HUES48 (cell line): ENCODE measurements at regions not wholly inside any gene's neighbourhood (a gene's known extent, or its start where the extent isn't known, plus 50 kb on each side); places are given as distances from the start of the nearest gene placed in this dataset.
"Not testable (repeated sequence)": the region's sequence is repeated elsewhere in the genome, so short reads cannot be mapped to it uniquely, and the experiment has no call there.

Source experiments
- H3K27ac ChIP-seq: one replicate; pipeline ENCODE4 v1.7.0; 2013; ENCODE audit warnings: low read depth, low read length, inconsistent platforms
- H3K27me3 ChIP-seq: 2 replicates; pipeline ENCODE4 v1.6.1; 2013; ENCODE audit warnings: mild to moderate bottlenecking, low read length; ENCODE audit not compliant: control insufficient read depth, insufficient read depth
- H3K36me3 ChIP-seq: 2 replicates; pipeline ENCODE4 v1.6.1; 2013; ENCODE audit warnings: low read length; ENCODE audit not compliant: control insufficient read depth, insufficient read depth
- H3K4me1 ChIP-seq: 2 replicates; pipeline ENCODE4 v1.6.1; 2013; ENCODE audit warnings: mild to moderate bottlenecking, low read length; ENCODE audit not compliant: control insufficient read depth, insufficient read depth
- H3K4me3 ChIP-seq: 2 replicates; pipeline ENCODE4 v1.5.1; 2013; ENCODE audit warnings: mild to moderate bottlenecking, low read depth, low read length
- H3K9ac ChIP-seq: 2 replicates; pipeline ENCODE4 v1.6.1; 2013; ENCODE audit warnings: mild to moderate bottlenecking, low read depth, low read length, moderate library complexity
- H3K9me3 ChIP-seq: 2 replicates; pipeline ENCODE4 v1.6.1; 2013; ENCODE audit warnings: low read length; ENCODE audit not compliant: control insufficient read depth, insufficient read depth

GRCh38 chr10:44577533-44577932, 192.6 kb upstream of the CXCL12 start:
- Histone ChIP-seq H3K9ac (no peak overlapping the region), H3K27ac (no peak overlapping the region), H3K36me3 (no peaks in the 10 kb centered on the region), H3K4me3 (no peak overlapping the region), H3K27me3 (no peaks in the 10 kb centered on the region), H3K4me1 (no peaks in the 10 kb centered on the region), H3K9me3 (no peaks in the 10 kb centered on the region)

DNA sequence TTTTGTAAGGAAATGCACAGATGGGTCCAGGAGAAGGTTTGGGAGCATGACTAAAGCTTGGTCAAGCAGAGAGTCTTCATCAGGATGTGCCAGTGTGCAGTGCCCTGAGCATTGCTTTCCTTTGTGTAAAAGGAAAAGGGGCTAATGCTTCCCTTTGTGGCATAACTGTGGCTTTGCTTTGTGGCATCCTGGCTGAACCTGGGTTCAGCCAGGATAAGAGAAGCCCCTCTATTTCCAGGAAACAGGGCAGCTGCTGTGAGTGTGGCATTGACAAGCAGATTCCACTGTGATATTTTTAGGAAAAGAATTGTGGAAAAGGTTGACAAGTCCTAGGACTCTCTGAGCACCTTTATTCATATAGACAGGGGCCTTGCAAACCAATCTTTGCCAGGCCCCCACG, 193.4 kb upstream of the CXCL12 start:
- H3K9me3 ChIP-seq, result no peaks in the 10 kb centered on the region
- no peak overlapping the region for H3K27ac ChIP-seq
- no peaks in the 10 kb centered on the region for H3K27me3 ChIP-seq
- H3K36me3 ChIP-seq, result no peaks in the 10 kb centered on the region
- H3K4me1 ChIP-seq, result no peaks in the 10 kb centered on the region
- no peak overlapping the region for H3K9ac ChIP-seq
- H3K4me3 ChIP-seq, result no peak overlapping the region

- not testable (repeated sequence) for H3K9me3 ChIP-seq, H3K9ac ChIP-seq, H3K27ac ChIP-seq, H3K4me1 ChIP-seq, H3K27me3 ChIP-seq, H3K4me3 ChIP-seq, H3K36me3 ChIP-seq
These were observed 194.1 kb upstream of the CXCL12 start for GRCh38 chr10:44578963-44579362.

DNA sequence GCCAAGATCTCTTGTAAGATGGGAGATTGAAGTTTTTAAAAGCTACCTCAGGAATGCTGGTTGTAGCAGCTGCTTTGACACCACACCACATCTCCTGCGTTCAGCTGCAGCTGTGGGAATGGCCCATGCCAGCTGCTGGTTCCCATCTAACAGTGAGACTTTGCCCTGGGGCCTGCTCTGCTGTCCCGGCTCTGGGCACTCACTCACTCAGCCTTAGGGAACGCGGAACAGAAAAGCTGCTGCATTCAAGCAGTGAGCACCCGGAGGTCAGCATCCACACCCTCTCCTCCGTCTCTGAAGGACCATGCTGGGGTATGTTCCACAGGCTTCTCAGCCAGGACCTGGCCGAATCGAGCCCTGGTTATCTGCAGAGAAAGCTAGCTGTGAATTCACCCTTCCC, 197.1 kb upstream of the CXCL12 start:
- H3K27ac ChIP-seq, result no peak overlapping the region
- H3K36me3 ChIP-seq, result no peaks in the 10 kb centered on the region
- H3K9ac ChIP-seq, result no peak overlapping the region
- no peaks in the 10 kb centered on the region for H3K27me3 ChIP-seq
- no peaks in the 10 kb centered on the region for H3K9me3 ChIP-seq
- H3K4me1 ChIP-seq, result no peaks in the 10 kb centered on the region
- no peak overlapping the region for H3K4me3 ChIP-seq

GRCh38 chr10:44587488-44588318, 202.8 kb upstream of the CXCL12 start:
- no peaks in the 10 kb centered on the region for H3K27me3 ChIP-seq
- H3K4me1 ChIP-seq, result no peaks in the 10 kb centered on the region
- no peak overlapping the region for H3K27ac ChIP-seq
- H3K9me3 ChIP-seq, result no peaks in the 10 kb centered on the region
- H3K4me3 ChIP-seq, result no peak overlapping the region
- no peak overlapping the region for H3K9ac ChIP-seq
- no peaks in the 10 kb centered on the region for H3K36me3 ChIP-seq

DNA sequence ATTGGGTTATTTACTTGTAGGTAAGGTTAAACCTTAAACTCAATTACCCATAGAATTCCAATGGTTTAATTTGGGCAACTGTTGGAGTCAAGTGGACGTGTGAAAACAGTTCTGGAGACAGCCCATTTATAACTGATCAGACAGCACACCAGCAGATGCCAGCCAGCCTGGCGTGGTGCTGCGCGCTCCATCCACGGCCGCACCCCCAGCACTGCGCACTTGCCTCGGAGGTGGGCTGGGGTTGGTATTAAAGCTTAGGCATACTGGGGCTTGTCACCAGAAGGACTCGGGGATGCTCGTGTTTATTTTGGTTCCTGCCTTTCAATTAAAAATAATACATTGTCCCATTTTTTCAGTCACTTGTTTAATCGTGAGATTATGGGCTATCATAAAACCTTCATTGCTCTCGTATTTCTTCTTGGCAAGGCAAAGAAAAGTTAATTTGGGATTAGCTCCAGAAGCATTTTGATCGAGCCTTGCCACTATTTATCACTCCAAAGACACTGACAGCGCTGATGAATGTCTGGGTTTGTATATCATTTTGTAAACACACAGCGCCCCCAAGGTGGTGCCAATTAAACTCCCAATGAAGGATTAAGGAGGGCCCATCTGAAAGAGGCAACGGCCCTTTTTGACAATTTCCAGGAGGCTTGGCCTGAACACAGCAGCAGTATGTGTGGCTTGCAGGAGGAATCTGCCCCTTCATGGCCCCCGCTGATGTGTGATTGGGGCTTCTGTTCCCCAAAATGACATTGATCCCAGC, 204.5 kb upstream of the CXCL12 start:
- H3K4me3 ChIP-seq, result no peak overlapping the region
- no peak overlapping the region for H3K27ac ChIP-seq
- H3K36me3 ChIP-seq, result no peaks in the 10 kb centered on the region
- no peaks in the 10 kb centered on the region for H3K27me3 ChIP-seq
- H3K9me3 ChIP-seq, result no peaks in the 10 kb centered on the region
- no peaks in the 10 kb centered on the region for H3K4me1 ChIP-seq
- H3K9ac ChIP-seq, result no peak overlapping the region

- H3K36me3 ChIP-seq, result no peaks in the 10 kb centered on the region
- H3K9ac ChIP-seq, result no peak overlapping the region
- H3K4me3 ChIP-seq, result no peak overlapping the region
- H3K4me1 ChIP-seq, result no peaks in the 10 kb centered on the region
- no peak overlapping the region for H3K27ac ChIP-seq
- no peaks in the 10 kb centered on the region for H3K9me3 ChIP-seq
- H3K27me3 ChIP-seq, result no peaks in the 10 kb centered on the region
These were observed 205.1 kb upstream of the CXCL12 start for GRCh38 chr10:44589944-44590449.

DNA sequence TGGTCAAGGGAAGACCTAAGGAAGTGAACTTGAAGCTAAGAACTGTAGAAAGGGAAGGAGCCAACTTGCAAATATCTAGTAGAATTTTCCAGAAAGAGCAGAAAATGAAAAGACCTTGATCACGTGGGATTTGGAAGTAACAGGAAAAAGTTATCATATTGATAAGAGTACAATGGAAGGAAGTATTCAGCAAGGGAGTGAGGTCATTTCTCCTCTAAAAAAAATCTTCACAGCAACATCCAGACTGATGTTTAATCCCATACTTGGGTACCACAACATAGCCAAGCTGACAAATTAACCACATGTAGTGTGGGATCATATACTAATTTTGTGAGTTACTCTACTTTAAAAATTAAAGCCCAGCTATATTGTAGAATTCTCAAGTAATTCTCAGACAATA, 207.0 kb upstream of the CXCL12 start:
- H3K9ac ChIP-seq, result no peak overlapping the region
- no peaks in the 10 kb centered on the region for H3K27me3 ChIP-seq
- H3K9me3 ChIP-seq, result no peaks in the 10 kb centered on the region
- no peak overlapping the region for H3K27ac ChIP-seq
- H3K4me3 ChIP-seq, result no peak overlapping the region
- no peaks in the 10 kb centered on the region for H3K36me3 ChIP-seq
- no peaks in the 10 kb centered on the region for H3K4me1 ChIP-seq

DNA sequence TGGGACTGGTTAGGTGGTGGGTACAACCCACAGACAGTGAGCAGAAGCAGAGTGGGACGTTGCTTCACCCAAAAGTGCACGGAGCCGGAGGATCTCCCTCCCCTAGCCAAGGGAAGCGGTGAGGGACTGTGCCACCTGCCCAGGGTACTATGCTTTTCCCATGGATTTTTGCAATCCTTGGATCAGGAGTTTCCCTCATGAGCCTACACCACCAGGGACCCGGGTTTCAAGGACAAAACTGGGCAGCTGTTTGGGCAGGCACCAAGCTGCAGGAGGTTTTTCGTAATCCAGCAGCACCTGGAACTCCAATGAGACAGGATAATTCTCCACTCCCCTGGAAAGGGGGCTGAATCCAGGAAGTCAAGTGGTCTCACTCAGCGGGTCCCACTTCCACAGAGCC, 209.1 kb upstream of the CXCL12 start:
- no peak overlapping the region for H3K4me3 ChIP-seq
- H3K9me3 ChIP-seq, result no peaks in the 10 kb centered on the region

GRCh38 chr10:44607116-44607515, 222.2 kb upstream of the CXCL12 start:
- Histone ChIP-seq H3K4me1 (no peaks in the 10 kb centered on the region), H3K27ac (no peak overlapping the region), H3K9me3 (no peaks in the 10 kb centered on the region), H3K4me3 (no peak overlapping the region), H3K9ac (no peak overlapping the region), H3K27me3 (no peaks in the 10 kb centered on the region), H3K36me3 (no peaks in the 10 kb centered on the region)

More for the DNA sequence above, 209.1 kb upstream of the CXCL12 start:
- H3K27ac ChIP-seq, result no peak overlapping the region
- H3K4me1 ChIP-seq, result no peaks in the 10 kb centered on the region
- H3K36me3 ChIP-seq, result no peaks in the 10 kb centered on the region
- no peaks in the 10 kb centered on the region for H3K27me3 ChIP-seq
- no peak overlapping the region for H3K9ac ChIP-seq

DNA sequence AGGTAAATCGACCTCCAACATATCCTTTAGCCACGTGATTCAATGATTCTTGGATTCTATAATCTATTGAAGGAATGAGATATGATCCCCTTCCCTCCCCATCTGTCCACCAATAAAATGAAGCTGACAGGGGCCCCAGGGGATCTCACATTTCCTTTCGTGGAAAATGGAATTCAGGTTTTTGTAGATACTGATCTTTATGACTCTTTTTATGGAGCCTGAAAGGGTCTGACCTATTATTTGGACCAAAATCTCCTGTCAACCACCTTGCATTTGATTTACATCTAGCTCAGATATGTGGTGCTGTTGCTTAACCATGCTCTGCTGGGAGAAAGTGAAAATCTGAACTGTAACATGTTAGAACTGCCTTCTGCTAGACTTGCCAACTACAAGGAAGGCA, 234.0 kb upstream of the CXCL12 start:
- H3K27ac ChIP-seq, result no peak overlapping the region
- no peak overlapping the region for H3K4me3 ChIP-seq
- H3K9ac ChIP-seq, result no peak overlapping the region
- no peaks in the 10 kb centered on the region for H3K27me3 ChIP-seq
- H3K9me3 ChIP-seq, result no peaks in the 10 kb centered on the region
- H3K36me3 ChIP-seq, result no peaks in the 10 kb centered on the region
- no peaks in the 10 kb centered on the region for H3K4me1 ChIP-seq
